ENCODE measurements at regions not wholly inside any gene's neighbourhood (a gene's known extent, or its start where the extent isn't known, plus 50 kb on each side); places are given as distances from the start of the nearest gene placed in this dataset.
"Not testable (repeated sequence)": the region's sequence is repeated elsewhere in the genome, so short reads cannot be mapped to it uniquely, and the experiment has no call there.

GRCh38 chr17:65360961-65361552, 200.4 kb downstream of the AXIN2 start:
- DNase-seq, result no peak

GRCh38 chr17:65359016-65359415, 202.4 kb downstream of the AXIN2 start:
- DNase-seq, result no peak

DNA sequence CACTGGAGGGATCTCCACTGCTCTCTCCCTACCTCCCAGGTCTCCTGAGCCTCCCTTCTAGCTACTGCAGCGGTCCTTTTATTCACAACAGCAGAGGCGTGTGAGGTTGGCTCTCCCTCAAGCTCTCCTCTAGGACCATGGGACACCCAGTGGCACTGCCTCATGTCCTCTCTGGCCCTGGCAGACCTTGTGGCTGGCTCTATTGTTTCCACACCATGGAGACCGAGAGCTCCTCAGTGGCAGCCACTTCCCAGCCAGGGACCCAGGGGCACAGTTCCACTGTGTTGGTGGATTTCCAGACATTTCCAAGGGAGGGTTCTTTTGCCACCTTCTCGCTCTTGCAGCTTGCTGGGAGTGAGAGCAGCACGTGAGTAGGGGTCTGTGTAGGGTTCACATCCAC, 204.9 kb downstream of the AXIN2 start:
- no peak for DNase-seq

- no peak for DNase-seq
These were observed 206.2 kb downstream of the AXIN2 start for GRCh38 chr17:65355246-65355645.

- no peak for DNase-seq
These were observed 211.5 kb downstream of the AXIN2 start for GRCh38 chr17:65349916-65350315.

- no peak for DNase-seq
These were observed 209.0 kb downstream of the RGS9 start for GRCh38 chr17:65346166-65346565.

- DNase-seq, result no peak
These were observed 208.3 kb downstream of the RGS9 start for GRCh38 chr17:65345261-65346005.

- no peak for DNase-seq
These were observed 203.2 kb downstream of the RGS9 start for GRCh38 chr17:65340401-65340800.

- DNase-seq, result no peak
These were observed 197.2 kb downstream of the RGS9 start for GRCh38 chr17:65334406-65334805.

DNA sequence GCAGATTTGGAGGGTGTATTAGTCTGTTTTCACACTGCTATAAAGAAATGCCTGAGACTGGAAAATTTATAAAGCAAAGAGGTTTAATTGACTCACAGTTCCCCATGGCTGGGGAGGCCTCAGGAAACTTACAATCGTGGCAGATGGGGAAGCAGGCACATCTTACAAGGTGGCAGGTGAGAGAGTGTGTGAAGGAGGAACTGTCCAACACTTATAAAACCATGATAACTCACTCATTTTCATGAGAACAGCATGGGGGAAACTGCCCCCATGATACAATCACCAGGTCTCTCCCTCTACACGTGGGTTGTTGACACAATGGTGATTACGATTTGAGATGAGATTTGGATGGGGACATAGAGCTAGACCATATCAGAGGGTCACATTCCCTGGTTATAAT, 195.6 kb downstream of the RGS9 start:
- DNase-seq, result no peak

- DNase-seq, result no peak
These were observed 195.2 kb downstream of the RGS9 start for GRCh38 chr17:65332375-65332774.

- no peak for DNase-seq
These were observed 191.4 kb downstream of the RGS9 start for GRCh38 chr17:65328567-65328966.

- no peak for DNase-seq
These were observed 187.6 kb downstream of the RGS9 start for GRCh38 chr17:65324611-65325342.

DNA sequence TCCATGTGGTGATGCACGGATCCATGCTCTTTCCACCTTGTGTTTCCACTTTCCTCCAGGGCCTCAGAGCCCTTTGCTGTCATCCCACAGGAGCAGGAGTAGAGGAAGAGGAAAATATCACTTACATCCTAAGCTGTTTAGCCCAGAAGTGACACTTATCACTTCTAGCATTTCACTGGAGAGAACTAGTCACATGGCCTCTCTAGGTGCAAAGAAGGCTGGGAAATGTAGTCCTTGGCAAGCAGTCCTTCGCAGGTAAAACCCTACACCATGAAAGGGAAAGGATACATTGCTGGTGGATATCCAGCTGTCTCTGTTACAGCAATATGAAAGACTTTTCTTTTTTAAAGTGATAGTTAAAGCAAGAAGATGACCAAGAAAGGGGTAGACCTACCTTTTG, 185.9 kb downstream of the RGS9 start:
- no peak for DNase-seq

- no peak for DNase-seq
These were observed 183.7 kb downstream of the RGS9 start for GRCh38 chr17:65320820-65321219.

GRCh38 chr17:65314212-65314611, 177.0 kb downstream of the RGS9 start:
- DNase-seq, result no peak

DNA sequence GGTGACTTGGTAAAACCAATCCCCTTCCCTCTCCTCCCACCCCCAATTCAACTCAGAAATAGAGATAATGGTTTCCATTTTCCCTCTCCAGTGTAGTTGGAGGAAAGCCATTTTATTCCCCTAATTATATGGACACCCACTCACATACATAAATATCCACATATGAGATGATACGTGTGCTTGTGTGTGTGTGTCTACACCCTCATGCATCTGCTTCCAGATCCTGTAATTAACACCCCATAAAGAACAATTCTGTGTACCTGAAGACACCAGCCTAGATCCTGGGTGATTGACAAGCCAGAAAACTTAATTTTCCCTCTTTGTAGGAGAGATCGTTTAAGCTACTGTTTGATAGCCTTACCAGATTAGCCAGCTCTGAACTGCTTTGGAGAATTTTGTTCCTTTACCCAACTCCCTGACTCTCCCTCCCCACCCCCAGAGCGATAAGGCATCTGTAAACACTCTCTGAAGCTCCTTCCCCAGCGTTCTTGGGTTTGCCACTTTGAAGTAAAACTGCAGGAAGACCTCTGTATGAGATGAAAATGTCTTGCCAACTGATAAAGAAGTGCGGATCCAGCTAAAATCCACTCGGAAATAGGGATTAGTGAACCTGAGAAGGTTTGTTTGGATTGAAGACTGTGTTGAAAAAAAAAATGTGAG, 175.7 kb downstream of the RGS9 start:
- DNase-seq, result no peak

- DNase-seq, result no peak
These were observed 174.1 kb downstream of the RGS9 start for GRCh38 chr17:65311261-65311660.

DNA sequence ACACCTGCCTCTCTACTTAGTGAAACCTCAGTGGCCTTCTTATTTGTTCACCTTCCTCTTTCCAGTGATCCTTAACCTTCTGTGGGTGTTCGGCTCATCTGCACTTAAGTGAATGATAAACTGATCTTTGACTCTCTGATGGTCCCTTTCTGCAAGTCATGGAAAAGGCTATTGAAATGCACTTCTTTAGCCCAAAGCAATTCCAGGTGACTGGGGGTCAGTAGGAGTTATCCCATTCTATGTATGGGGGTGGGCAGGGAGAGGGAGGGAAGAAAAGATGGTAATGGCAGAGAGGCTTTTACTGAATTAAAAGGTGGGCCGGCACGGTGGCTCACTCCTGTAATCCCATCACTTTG, 170.8 kb downstream of the RGS9 start:
- no peak for DNase-seq

DNA sequence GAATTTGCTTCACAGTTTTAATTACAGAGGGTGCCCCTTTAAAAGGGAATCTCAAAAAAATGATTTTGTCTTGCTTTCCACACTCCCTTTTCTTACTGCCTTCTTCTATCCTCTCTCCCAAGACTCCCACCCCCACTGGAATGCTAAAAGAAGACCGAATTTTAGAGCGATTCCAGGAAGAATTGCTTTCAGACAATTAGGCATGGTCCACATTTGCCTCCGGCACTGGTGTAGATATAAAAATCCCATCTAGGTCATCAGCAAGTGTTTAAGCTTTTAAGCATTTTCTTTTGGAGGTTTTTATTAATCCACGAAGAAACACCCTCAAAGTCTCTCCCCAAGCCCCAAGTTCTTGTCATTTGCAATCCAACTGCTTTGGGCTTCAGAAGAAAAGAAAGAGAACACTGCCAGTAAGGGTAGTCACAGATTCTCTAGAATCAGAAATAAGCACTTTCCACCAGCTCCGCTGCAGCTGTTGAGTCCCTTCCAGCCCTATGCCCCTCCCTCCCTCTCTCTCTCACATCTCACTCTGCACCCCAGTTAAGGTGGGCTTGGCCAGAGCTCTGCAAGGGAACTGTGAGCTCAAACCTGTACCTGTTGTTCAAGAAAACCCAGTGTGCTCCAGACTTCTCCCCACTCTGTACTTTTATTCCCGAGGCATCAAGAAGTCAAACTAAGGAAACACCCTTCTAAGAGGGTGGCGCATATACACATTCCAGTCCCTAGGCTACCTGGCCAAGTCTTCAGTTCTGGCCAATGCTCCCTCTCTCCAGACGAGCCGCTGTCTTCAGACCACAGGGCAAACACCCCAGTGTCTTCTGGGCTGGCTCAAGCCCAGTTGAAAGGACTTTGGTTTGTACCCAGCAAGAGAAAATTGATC, 170.2 kb downstream of the RGS9 start:
- no peak for DNase-seq

GRCh38 chr17:65305778-65306177, 168.6 kb downstream of the RGS9 start:
- DNase-seq, result no peak

DNA sequence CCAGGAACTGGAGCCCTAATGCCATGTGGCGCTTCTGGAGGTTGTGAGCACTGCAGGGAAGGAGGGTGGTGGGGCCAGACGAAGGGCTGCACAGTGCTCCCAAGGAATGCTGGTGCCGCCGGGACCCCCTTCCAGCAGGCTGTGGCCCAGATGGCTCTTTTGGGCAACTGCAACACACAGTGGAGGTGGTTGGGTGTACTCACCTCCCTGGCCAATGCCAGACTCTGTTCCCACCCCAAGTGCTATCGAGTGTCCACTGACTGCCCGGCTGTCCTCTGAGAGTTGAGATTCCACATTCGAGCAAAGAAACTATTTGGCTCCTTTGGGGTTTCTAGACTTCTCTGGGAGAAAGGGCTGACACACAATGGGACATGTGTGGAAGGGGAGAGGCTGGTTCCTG, 167.9 kb downstream of the RGS9 start:
- no peak for DNase-seq

DNA sequence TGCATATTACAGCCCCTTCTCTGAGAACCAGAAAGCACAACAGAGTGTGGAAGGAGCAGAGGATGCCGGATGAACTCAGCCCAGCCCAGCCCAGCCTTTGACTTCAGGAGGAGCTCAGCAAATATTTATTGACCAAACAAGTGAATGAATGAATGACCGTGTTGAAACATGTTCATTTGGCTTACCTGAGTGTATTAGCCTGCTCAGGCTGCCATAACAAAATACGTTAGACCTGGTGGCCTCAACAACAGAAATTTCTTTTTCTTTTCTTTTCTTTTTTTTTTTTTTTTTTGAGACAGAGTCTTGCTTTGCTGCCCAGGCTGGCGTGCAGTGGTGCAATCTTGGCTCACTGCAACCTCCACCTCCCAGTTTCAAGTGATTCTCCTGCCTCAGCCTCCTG, 164.7 kb downstream of the RGS9 start:
- not testable (repeated sequence) for DNase-seq
